ENCODE measurements at regions not wholly inside any gene's neighbourhood (a gene's known extent, or its start where the extent isn't known, plus 50 kb on each side); places are given as distances from the start of the nearest gene placed in this dataset.

- Histone ChIP-seq H3K9ac (no peak overlapping the region), H3K27me3 (ENCODE audit: insufficient read depth, low read depth) (no peaks in the 10 kb centered on the region), H3K27ac (no peak overlapping the region), H3K4me2 (no peak overlapping the region), H3K36me3 (ENCODE audit: insufficient read depth) (no peaks in the 10 kb centered on the region), H4K20me1 (ENCODE audit: insufficient read depth) (no peaks in the 10 kb centered on the region), H3K79me2 (ENCODE audit: insufficient read depth, low read depth) (no peaks in the 10 kb centered on the region), H2AFZ (ENCODE audit: low read depth) (no peak overlapping the region), H3K4me1 (ENCODE audit: low read depth, poor library complexity, severe bottlenecking) (no peaks in the 10 kb centered on the region), H3K4me3 (IDR thresholded peaks at IDR 0.05; ENCODE audit: insufficient read depth, low read depth, low read length) (no peak overlapping the region)
- no peak for TF ChIP-seq CTCF (conservative IDR thresholded peaks at IDR 0.05; ENCODE audit: low read depth, low read length)
These were observed 62.8 kb upstream of the ANO3 start for GRCh38 chr11:26268980-26269660.

- H3K79me2 ChIP-seq (ENCODE audit: insufficient read depth, low read depth) = no peaks in the 10 kb centered on the region
- H3K27me3 ChIP-seq (ENCODE audit: insufficient read depth, low read depth) = no peaks in the 10 kb centered on the region
- no peak overlapping the region for H2AFZ ChIP-seq (ENCODE audit: low read depth)
- H3K36me3 ChIP-seq (ENCODE audit: insufficient read depth) = no peaks in the 10 kb centered on the region
- TF ChIP-seq CTCF (conservative IDR thresholded peaks at IDR 0.05; ENCODE audit: low read depth, low read length) = no peak
- H3K4me1 ChIP-seq (ENCODE audit: low read depth, poor library complexity, severe bottlenecking) = no peaks in the 10 kb centered on the region
- no peak overlapping the region for H3K4me3 ChIP-seq (IDR thresholded peaks at IDR 0.05; ENCODE audit: insufficient read depth, low read depth, low read length)
- H4K20me1 ChIP-seq (ENCODE audit: insufficient read depth) = no peaks in the 10 kb centered on the region
- H3K9ac ChIP-seq = no peak overlapping the region
- no peak overlapping the region for H3K4me2 ChIP-seq
- H3K27ac ChIP-seq = no peak overlapping the region
These were observed 60.3 kb upstream of the ANO3 start for GRCh38 chr11:26271666-26272065.

- Histone ChIP-seq H3K79me2 (ENCODE audit: insufficient read depth, low read depth) (no peaks in the 10 kb centered on the region), H3K4me2 (no peak overlapping the region), H3K27me3 (ENCODE audit: insufficient read depth, low read depth) (no peaks in the 10 kb centered on the region), H3K9ac (no peak overlapping the region), H3K36me3 (ENCODE audit: insufficient read depth) (no peaks in the 10 kb centered on the region), H3K4me1 (ENCODE audit: low read depth, poor library complexity, severe bottlenecking) (no peaks in the 10 kb centered on the region), H2AFZ (ENCODE audit: low read depth) (no peak overlapping the region), H3K27ac (no peak overlapping the region), H4K20me1 (ENCODE audit: insufficient read depth) (no peaks in the 10 kb centered on the region), H3K4me3 (IDR thresholded peaks at IDR 0.05; ENCODE audit: insufficient read depth, low read depth, low read length) (no peak overlapping the region)
- peak; percentile 91 for TF ChIP-seq CTCF (conservative IDR thresholded peaks at IDR 0.05; ENCODE audit: low read depth, low read length)
These were observed 55.0 kb upstream of the ANO3 start for GRCh38 chr11:26276798-26277424.

- Histone ChIP-seq H2AFZ (ENCODE audit: low read depth) (no peak overlapping the region), H3K27me3 (ENCODE audit: insufficient read depth, low read depth) (no peaks in the 10 kb centered on the region), H3K4me1 (ENCODE audit: low read depth, poor library complexity, severe bottlenecking) (no peaks in the 10 kb centered on the region), H4K20me1 (ENCODE audit: insufficient read depth) (no peaks in the 10 kb centered on the region), H3K9ac (no peak overlapping the region), H3K4me3 (IDR thresholded peaks at IDR 0.05; ENCODE audit: insufficient read depth, low read depth, low read length) (no peak overlapping the region), H3K27ac (no peak overlapping the region), H3K36me3 (ENCODE audit: insufficient read depth) (no peaks in the 10 kb centered on the region), H3K4me2 (no peak overlapping the region), H3K79me2 (ENCODE audit: insufficient read depth, low read depth) (no peaks in the 10 kb centered on the region)
- no peak for TF ChIP-seq CTCF (conservative IDR thresholded peaks at IDR 0.05; ENCODE audit: low read depth, low read length)
These were observed 53.6 kb upstream of the ANO3 start for GRCh38 chr11:26278354-26278753.

All from KMS-11 (cell line).